Lower leg skin (tissue), 4 donors: ENCODE measurements at regions not wholly inside any gene's neighbourhood (a gene's known extent, or its start where the extent isn't known, plus 50 kb on each side); places are given as distances from the start of the nearest gene placed in this dataset.

ENCODE experiments used
- DNase-seq, 2 donors: peaks; one replicate each; pipeline ENCODE4 v3.0.0-alpha.2; 2019; ENCODE audit warnings: low spot score in 2 of 2
- H3K4me3 ChIP-seq: fragments of 200-600 bp; sonication (generic); 2 replicates; pipeline ENCODE4 v1.5.1; 2017; ENCODE audit warnings: mild to moderate bottlenecking, low read depth; ENCODE audit not compliant: poor library complexity, severe bottlenecking
- CTCF ChIP-seq, 3 donors: fragments of 450-650 bp; IDR thresholded peaks; one replicate each; pipeline ENCODE4 v1.5.1; 2016; ENCODE audit warnings: antibody characterized with exemption in 3 of 3, mild to moderate bottlenecking in 3 of 3, moderate library complexity in 2 of 3
- POLR2A ChIP-seq, 2 donors: fragments of 450-650 bp; IDR thresholded peaks; one replicate each; pipeline ENCODE4 v1.6.1; 2016 to 2017; ENCODE audit warnings: antibody characterized with exemption in 2 of 2, mild to moderate bottlenecking in 1 of 2, moderate library complexity in 1 of 2
- WGBS, 2 donors: methylation state at CpG; one replicate each; pipeline ENCODE4 v1.1.5; 2018; 5-methylcytosine and 5-hydroxymethylcytosine counted together
- intact Hi-C: fragments of 100-400 bp; cut with DNase I; formaldehyde crosslinking; loops from one replicate; pipeline ENCODE4 v1.15.0; 2023; ENCODE audit warnings: low total_unique reads

GRCh38 chr2:175553910-175554309 is 372.4 kb upstream of the ATP5MC3 start:
- no peak overlapping the region for H3K4me3 ChIP-seq
- TF ChIP-seq POLR2A (IDR thresholded peaks at IDR 0.05): no peak
- no peak for TF ChIP-seq CTCF (IDR thresholded peaks at IDR 0.05)
- intact Hi-C loops: no loop called here
- WGBS, 2 donors: 33 to 47% methylated on average over 2 of the region's 2 CpGs
- no peak for DNase-seq

- intact Hi-C loops: no loop called here
- no peak for DNase-seq
- H3K4me3 ChIP-seq: no peak overlapping the region
- 37 to 50% methylated on average over 1 of the region's 1 CpG for WGBS, 2 donors
- TF ChIP-seq CTCF (IDR thresholded peaks at IDR 0.05) (no peak), POLR2A (IDR thresholded peaks at IDR 0.05) (no peak)
These were observed 371.4 kb upstream of the ATP5MC3 start for GRCh38 chr2:175552902-175553301.

- H3K4me3 ChIP-seq: no peak overlapping the region
- intact Hi-C loops: no loop called here
- WGBS, 2 donors: 94 to 97% methylated on average over 3 of the region's 3 CpGs
- no peak for DNase-seq
- TF ChIP-seq POLR2A (IDR thresholded peaks at IDR 0.05) (no peak), CTCF (IDR thresholded peaks at IDR 0.05) (no peak)
These were observed 358.9 kb upstream of the ATP5MC3 start for GRCh38 chr2:175540421-175540820.

- intact Hi-C loops: no loop called here
- WGBS, 2 donors: 84 to 85% methylated on average over 4 of the region's 4 CpGs
- no peak for DNase-seq
- no peak for TF ChIP-seq POLR2A (IDR thresholded peaks at IDR 0.05)
- TF ChIP-seq CTCF (IDR thresholded peaks at IDR 0.05): no peak
- H3K4me3 ChIP-seq: no peak overlapping the region
These were observed 357.6 kb upstream of the ATP5MC3 start for GRCh38 chr2:175539122-175539521.

GRCh38 chr2:175536059-175536458 is 354.5 kb upstream of the ATP5MC3 start:
- 68 to 74% methylated on average over 1 of the region's 1 CpG for WGBS, 2 donors
- intact Hi-C loops: no loop called here
- H3K4me3 ChIP-seq: no peak overlapping the region
- TF ChIP-seq CTCF (IDR thresholded peaks at IDR 0.05) (no peak), POLR2A (IDR thresholded peaks at IDR 0.05) (no peak)
- DNase-seq: no peak

GRCh38 chr2:175535631-175536030 is 354.1 kb upstream of the ATP5MC3 start:
- no peak overlapping the region for H3K4me3 ChIP-seq
- intact Hi-C loops: no loop called here
- no peak for TF ChIP-seq CTCF (IDR thresholded peaks at IDR 0.05)
- TF ChIP-seq POLR2A (IDR thresholded peaks at IDR 0.05): no peak
- DNase-seq: no peak
- 75% methylated on average over 4 of the region's 4 CpGs for WGBS, 2 donors
